Suprapubic skin (tissue), 3 donors: ENCODE measurements at regions not wholly inside any gene's neighbourhood (a gene's known extent, or its start where the extent isn't known, plus 50 kb on each side); places are given as distances from the start of the nearest gene placed in this dataset.

Experiments used
- POLR2AphosphoS5 ChIP-seq, 3 donors: sonication (generic); formaldehyde crosslinking; IDR thresholded peaks; one replicate each; pipeline ENCODE4 v1.6.1; 2017; ENCODE audit warnings: antibody characterized with exemption in 3 of 3
- TF ChIP-seq, protein P1 (sequence below), 2 donors: fragments of 200-600 bp in 1 of 2; fragments of 450-650 bp in 1 of 2; sonication (generic) in 1 of 2; IDR thresholded peaks; one replicate each; pipeline ENCODE4 v1.5.1; 2016 to 2019; ENCODE audit warnings: antibody characterized with exemption in 2 of 2, mild to moderate bottlenecking in 1 of 2, moderate library complexity in 1 of 2

DNA sequence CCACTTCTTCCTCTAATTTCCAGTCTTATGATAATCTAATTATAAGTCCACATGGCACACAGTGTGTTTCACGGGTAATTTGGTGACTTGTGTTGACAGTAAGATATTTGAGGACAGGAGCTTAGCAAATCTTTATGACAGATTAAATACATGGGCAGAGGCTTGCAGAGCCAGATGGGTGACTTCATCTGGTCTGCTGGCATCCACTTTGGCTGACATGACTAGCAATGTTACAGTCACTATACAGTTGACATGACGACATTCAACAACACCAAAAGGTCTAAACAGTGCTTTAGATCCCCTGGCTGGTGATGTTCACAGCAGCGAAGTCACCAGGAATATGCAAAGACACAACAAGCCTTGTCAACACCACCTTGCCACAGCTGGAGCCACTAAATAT, 147.2 kb downstream of the ETS2 start:
- TF ChIP-seq, protein P1, sequence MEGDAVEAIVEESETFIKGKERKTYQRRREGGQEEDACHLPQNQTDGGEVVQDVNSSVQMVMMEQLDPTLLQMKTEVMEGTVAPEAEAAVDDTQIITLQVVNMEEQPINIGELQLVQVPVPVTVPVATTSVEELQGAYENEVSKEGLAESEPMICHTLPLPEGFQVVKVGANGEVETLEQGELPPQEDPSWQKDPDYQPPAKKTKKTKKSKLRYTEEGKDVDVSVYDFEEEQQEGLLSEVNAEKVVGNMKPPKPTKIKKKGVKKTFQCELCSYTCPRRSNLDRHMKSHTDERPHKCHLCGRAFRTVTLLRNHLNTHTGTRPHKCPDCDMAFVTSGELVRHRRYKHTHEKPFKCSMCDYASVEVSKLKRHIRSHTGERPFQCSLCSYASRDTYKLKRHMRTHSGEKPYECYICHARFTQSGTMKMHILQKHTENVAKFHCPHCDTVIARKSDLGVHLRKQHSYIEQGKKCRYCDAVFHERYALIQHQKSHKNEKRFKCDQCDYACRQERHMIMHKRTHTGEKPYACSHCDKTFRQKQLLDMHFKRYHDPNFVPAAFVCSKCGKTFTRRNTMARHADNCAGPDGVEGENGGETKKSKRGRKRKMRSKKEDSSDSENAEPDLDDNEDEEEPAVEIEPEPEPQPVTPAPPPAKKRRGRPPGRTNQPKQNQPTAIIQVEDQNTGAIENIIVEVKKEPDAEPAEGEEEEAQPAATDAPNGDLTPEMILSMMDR (IDR thresholded peaks at IDR 0.05) = no peak
- no peak for TF ChIP-seq POLR2AphosphoS5 (IDR thresholded peaks at IDR 0.05)
